LoVo (cell line): ENCODE measurements at regions not wholly inside any gene's neighbourhood (a gene's known extent, or its start where the extent isn't known, plus 50 kb on each side); places are given as distances from the start of the nearest gene placed in this dataset.
"Not testable (repeated sequence)": the region's sequence is repeated elsewhere in the genome, so short reads cannot be mapped to it uniquely, and the experiment has no call there.

Source experiments
- DNase-seq: peaks from one replicate; pipeline ENCODE4 v3.0.0-alpha.2; 2016; ENCODE audit warnings: low spot score

- DNase-seq: peak; percentile 31
Measured at GRCh38 chr10:25867321-25867720, 66.7 kb upstream of the MYO3A start.

DNA sequence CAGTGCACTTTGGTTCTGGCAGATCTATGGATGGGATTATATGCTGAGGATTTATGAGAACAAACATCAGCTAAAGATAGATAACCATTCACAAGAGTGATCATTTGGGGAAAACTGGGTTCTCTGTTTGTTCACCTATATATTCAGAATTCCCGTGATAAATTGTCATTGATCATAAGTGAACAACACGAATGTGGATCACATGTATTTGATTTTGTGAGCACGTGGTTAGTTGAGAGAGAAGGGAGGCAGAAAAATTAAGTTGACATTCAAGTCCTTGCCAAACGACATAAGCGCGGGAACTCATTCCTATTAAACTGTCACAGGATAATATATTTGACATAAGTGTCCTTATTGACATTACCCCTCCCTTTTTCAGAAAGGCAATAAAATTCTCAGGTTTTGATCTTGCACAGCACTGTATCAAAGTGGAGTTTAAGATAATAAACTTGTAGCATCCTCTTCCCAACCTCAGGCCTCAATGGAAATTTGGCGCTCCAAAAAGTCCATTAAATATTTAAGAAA is 64.9 kb upstream of the MYO3A start:
- DNase-seq: no peak

- DNase-seq: no peak
Measured at GRCh38 chr10:25869609-25870008, 64.4 kb upstream of the MYO3A start.

DNA sequence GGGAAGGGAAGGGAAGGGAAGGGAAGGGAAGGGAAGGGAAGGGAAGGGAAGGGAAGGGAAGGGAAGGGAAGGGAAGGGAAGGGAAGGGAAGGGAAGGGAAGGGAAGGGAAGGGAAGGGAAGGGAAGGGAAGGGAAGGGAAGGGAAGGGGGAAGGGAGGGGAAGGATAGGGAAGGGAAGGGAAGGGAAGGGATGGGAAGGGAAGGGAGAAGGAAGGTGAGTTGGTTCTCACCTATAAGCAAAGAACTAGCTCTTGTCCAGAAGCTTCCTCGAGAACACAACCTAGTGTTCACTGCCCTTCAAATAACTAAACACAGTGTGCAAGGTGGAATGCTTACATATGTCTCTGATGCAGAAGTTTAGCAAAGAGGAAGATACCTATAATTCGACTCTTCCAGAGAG is 59.6 kb upstream of the MYO3A start:
- DNase-seq: not testable (repeated sequence)

DNA sequence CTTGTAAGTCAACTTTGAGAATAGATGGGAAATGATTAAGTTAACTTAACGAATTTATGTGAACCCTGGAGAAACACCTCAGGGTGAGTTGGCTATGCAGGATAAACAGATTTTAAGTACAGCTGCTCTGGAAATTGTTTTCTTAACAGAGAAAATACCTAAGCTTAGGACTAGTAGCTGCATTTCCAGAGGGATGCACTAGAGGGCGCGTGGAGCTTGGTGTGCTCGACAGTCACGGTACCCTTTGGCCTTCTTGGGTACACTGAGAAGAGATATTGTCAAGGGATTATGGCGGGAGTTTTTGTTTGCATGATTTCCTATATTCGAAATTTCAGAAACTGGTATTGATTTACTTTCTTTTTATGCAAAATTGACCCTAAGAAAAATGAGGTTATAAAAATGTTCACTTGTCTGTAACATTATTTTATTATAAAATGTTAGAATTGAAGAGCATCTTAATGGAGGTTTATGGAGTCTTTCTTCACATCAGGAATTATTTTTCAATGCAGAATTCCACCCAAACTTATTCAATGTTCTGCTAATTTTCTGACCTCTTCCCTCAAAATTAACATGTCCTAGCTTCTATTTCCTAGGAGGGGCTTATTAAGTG is 58.4 kb upstream of the MYO3A start:
- DNase-seq: peak; percentile 78

DNA sequence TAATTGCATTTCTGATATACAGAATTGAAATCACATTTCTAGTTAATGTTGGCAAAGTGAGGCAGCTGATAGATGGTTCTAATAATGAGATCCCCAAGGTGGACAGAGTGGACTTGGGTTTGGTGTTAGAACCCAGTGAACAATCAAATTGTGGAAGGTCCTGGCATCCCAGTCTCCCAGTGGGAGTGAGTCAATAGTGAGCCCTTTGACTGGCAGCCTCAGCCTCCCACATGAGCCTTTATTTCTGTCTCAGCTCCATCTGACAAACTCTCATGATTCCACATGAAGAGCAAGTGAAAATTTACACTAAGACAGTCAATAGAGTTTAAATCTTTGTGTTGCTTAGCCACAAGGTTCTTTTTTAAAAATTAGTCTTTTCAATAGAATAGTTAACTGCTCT is 56.7 kb upstream of the MYO3A start:
- DNase-seq: no peak
